ENCODE measurements at regions not wholly inside any gene's neighbourhood (a gene's known extent, or its start where the extent isn't known, plus 50 kb on each side); places are given as distances from the start of the nearest gene placed in this dataset.

DNA sequence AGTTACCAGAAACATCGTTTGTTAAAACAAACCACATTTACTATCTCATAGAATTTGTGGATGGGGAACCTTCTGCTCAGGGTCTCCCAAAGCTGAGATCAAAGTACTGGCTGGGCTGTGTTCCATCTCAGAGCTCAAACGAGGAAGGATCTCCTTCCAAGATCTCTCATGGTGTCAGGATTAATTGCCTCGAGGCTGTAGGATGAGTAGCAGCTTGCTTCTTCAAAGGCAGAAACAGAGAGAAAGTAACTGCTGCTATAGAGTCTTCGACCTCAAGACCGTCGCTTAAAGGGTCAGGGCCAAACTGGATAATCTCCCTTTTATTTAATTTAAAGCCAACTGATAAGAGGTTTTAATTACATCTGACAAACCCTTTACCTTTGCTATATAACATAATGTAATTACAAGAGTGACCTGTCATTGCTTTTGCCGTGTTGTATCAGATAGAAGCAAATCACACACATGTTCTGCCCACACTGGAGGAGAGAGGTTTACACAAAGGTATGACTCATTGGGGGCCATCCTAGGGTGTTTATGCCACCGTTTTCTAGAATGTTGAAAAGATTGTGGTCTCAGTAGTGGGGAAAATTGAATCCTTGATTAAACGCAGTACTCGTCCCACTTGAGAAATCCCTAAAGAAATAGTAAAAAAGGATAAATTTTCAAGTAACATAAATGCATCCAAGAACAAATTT is 868.8 kb upstream of the TMEM132C start:
- Histone ChIP-seq H2AFZ (ENCODE audit: control insufficient read depth, low read depth, low read length) (no peak overlapping the region), H4K20me1 (ENCODE audit: control insufficient read depth, insufficient read depth) (no peaks in the 10 kb centered on the region), H3K79me2 (ENCODE audit: control insufficient read depth, insufficient read depth, low read length) (no peaks in the 10 kb centered on the region), H3K36me3 (ENCODE audit: control insufficient read depth in 2 of 2, insufficient read depth in 2 of 2, low read length in 1 of 2) (no peaks in the 10 kb centered on the region), H3K4me2 (ENCODE audit: control insufficient read depth, insufficient read depth) (no peak overlapping the region), H3K4me3 (no peak overlapping the region), H3K27me3 (replicated peaks in 1 of 2; ENCODE audit: control insufficient read depth in 2 of 2, insufficient read depth in 2 of 2, low read length in 1 of 2) (no peaks in the 10 kb centered on the region), H3K9ac (ENCODE audit: control insufficient read depth, insufficient read depth, low read length) (no peak overlapping the region), H3K4me1 (ENCODE audit: control insufficient read depth, insufficient read depth, low read length) (no peaks in the 10 kb centered on the region), H3K9me3 (replicated peaks; ENCODE audit: control insufficient read depth, insufficient read depth, low read length) (no peaks in the 10 kb centered on the region), H3K27ac (ENCODE audit: control insufficient read depth, insufficient read depth) (no peak overlapping the region)
- CTCF ChIA-PET: no interaction called here
- BruUV-seq (replicated peaks): no TSS peak
- intact Hi-C loops (cut with micrococcal nuclease; ENCODE audit: unreplicated experiment): no loop called here
- POLR2A ChIA-PET: no interaction called here
- SMC1A ChIA-PET (ENCODE audit: uncharacterized antibody, unreplicated experiment): no interaction called here
- WGBS (ENCODE audit: insufficient coverage, insufficient replicate concordance, low lambda C conversion rate, missing lambda C conversion rate): 18% methylated on average over 10 of the region's 10 CpGs
- TF ChIP-seq BACH1 (IDR thresholded peaks at IDR 0.05; ENCODE audit: borderline replicate concordance): no peak
- TF ChIP-seq ZNF24 (IDR thresholded peaks at IDR 0.05): no peak
- RAD21 ChIA-PET (ENCODE audit: unreplicated experiment): no interaction called here
- no peak for FAIRE-seq
- ATAC-seq: no peak
- DNase-seq (ENCODE audit: low read depth, low spot score): no peak
- in situ Hi-C loops (cut with MboI): no loop called here

DNA sequence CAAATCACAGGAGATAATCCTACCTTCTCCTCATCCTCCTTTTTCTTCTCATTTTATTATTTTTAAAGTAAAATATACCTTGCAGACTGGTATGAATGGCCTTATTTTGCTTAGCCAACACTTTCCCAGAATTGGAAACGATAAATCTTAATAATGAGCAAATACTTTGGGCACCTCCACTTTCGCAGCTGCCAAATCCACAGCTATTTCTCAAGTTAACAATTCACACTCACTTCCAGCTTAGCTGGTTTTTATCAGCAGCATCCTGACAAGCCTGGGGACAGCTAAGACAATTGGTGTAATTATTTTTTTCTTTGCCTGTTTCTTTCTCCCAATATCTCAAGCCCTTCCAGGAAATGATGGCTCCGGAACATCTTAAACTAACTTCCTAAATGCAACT is 867.5 kb upstream of the TMEM132C start:
- POLR2A ChIA-PET: no interaction called here
- Histone ChIP-seq H3K4me1 (ENCODE audit: control insufficient read depth, insufficient read depth, low read length) (no peaks in the 10 kb centered on the region), H3K79me2 (ENCODE audit: control insufficient read depth, insufficient read depth, low read length) (no peaks in the 10 kb centered on the region), H3K27me3 (replicated peaks in 1 of 2; ENCODE audit: control insufficient read depth in 2 of 2, insufficient read depth in 2 of 2, low read length in 1 of 2) (no peaks in the 10 kb centered on the region), H4K20me1 (ENCODE audit: control insufficient read depth, insufficient read depth) (no peaks in the 10 kb centered on the region), H3K27ac (ENCODE audit: control insufficient read depth, insufficient read depth) (no peak overlapping the region), H3K9ac (ENCODE audit: control insufficient read depth, insufficient read depth, low read length) (no peak overlapping the region), H2AFZ (ENCODE audit: control insufficient read depth, low read depth, low read length) (no peak overlapping the region), H3K36me3 (ENCODE audit: control insufficient read depth in 2 of 2, insufficient read depth in 2 of 2, low read length in 1 of 2) (no peaks in the 10 kb centered on the region), H3K4me3 (no peak overlapping the region), H3K9me3 (replicated peaks; ENCODE audit: control insufficient read depth, insufficient read depth, low read length) (no peaks in the 10 kb centered on the region), H3K4me2 (ENCODE audit: control insufficient read depth, insufficient read depth) (no peak overlapping the region)
- 32% methylated on average over 3 of the region's 3 CpGs for WGBS (ENCODE audit: insufficient coverage, insufficient replicate concordance, low lambda C conversion rate, missing lambda C conversion rate)
- RAD21 ChIA-PET (ENCODE audit: unreplicated experiment): no interaction called here
- CTCF ChIA-PET: interaction anchor here (0.6 kb wide), 1 partner anchor 57 kb away, joined by 3 read pairs; no protein-coding TSS in a partner anchor
- TF ChIP-seq, protein P1, sequence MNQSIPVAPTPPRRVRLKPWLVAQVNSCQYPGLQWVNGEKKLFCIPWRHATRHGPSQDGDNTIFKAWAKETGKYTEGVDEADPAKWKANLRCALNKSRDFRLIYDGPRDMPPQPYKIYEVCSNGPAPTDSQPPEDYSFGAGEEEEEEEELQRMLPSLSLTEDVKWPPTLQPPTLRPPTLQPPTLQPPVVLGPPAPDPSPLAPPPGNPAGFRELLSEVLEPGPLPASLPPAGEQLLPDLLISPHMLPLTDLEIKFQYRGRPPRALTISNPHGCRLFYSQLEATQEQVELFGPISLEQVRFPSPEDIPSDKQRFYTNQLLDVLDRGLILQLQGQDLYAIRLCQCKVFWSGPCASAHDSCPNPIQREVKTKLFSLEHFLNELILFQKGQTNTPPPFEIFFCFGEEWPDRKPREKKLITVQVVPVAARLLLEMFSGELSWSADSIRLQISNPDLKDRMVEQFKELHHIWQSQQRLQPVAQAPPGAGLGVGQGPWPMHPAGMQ (IDR thresholded peaks at IDR 0.05; ENCODE audit: borderline replicate concordance): no peak
- TF ChIP-seq, protein P2, sequence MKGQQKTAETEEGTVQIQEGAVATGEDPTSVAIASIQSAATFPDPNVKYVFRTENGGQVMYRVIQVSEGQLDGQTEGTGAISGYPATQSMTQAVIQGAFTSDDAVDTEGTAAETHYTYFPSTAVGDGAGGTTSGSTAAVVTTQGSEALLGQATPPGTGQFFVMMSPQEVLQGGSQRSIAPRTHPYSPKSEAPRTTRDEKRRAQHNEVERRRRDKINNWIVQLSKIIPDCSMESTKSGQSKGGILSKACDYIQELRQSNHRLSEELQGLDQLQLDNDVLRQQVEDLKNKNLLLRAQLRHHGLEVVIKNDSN (IDR thresholded peaks at IDR 0.05; ENCODE audit: borderline replicate concordance, extremely low read length, insufficient read depth, low read depth, low read length): no peak
- TF ChIP-seq KAT2A (conservative IDR thresholded peaks at IDR 0.05; ENCODE audit: control insufficient read depth, low read depth, low read length) (no peak), HDAC6 (IDR thresholded peaks at IDR 0.05; ENCODE audit: unreplicated experiment) (no peak)
- DNase-seq (ENCODE audit: low read depth, low spot score) (no peak), FAIRE-seq (no peak), ATAC-seq (no peak)
- BruUV-seq (replicated peaks): no TSS peak
- intact Hi-C loops (cut with micrococcal nuclease; ENCODE audit: unreplicated experiment) (no loop called here), in situ Hi-C loops (cut with MboI) (no loop called here)
- SMC1A ChIA-PET (ENCODE audit: uncharacterized antibody, unreplicated experiment): no interaction called here
